ENCODE measurements at regions not wholly inside any gene's neighbourhood (a gene's known extent, or its start where the extent isn't known, plus 50 kb on each side); places are given as distances from the start of the nearest gene placed in this dataset.

DNA sequence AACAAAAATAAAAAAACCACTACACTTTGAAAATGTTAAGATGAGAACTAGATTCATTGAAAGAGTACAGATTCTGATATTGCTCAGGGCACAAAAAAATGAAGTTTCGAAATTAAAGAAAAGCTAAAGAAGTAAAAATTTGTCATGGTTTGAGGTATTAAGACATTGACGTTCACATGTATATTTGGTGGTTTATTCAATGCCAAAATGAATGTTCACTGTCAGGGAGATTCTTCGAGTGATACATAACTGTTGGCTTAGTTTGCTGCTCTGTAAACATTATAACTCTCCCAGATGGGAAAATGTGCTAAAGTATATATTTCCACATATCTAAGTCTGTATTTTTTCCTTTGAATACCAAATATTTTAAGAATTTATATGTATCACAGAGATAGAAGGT, 345.0 kb downstream of the SEMA3D start:
- no peak overlapping the region for H3K27ac ChIP-seq
- H3K27me3 ChIP-seq: no peaks in the 10 kb centered on the region
- H3K4me1 ChIP-seq: no peaks in the 10 kb centered on the region
- no peaks in the 10 kb centered on the region for H3K36me3 ChIP-seq
- no peak overlapping the region for H3K4me3 ChIP-seq
- H3K9me3 ChIP-seq: no peaks in the 10 kb centered on the region
- ATAC-seq (no peak), DNase-seq (no peak)
- TF ChIP-seq, protein P1, sequence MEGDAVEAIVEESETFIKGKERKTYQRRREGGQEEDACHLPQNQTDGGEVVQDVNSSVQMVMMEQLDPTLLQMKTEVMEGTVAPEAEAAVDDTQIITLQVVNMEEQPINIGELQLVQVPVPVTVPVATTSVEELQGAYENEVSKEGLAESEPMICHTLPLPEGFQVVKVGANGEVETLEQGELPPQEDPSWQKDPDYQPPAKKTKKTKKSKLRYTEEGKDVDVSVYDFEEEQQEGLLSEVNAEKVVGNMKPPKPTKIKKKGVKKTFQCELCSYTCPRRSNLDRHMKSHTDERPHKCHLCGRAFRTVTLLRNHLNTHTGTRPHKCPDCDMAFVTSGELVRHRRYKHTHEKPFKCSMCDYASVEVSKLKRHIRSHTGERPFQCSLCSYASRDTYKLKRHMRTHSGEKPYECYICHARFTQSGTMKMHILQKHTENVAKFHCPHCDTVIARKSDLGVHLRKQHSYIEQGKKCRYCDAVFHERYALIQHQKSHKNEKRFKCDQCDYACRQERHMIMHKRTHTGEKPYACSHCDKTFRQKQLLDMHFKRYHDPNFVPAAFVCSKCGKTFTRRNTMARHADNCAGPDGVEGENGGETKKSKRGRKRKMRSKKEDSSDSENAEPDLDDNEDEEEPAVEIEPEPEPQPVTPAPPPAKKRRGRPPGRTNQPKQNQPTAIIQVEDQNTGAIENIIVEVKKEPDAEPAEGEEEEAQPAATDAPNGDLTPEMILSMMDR (IDR thresholded peaks at IDR 0.05): no peak
- intact Hi-C loops (cut with DNase I): no loop called here

DNA sequence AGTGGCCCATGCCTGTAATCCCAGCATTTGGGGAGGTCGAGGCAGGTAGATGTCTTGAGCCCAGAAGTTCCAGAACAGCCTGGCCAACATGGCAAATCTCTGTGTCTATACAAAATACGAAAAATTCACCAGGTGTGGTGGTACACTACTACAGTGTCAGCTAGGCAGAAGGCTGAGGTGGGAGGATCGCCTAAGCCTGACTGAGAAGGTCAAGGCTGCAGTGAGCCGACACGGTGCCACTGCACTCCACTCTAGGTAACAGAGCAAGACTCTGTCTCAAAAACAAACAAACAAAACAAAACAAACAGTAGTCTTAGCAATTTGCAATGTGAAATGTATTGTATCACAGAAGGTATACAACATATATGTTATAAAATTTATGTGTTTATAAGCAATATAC, 348.0 kb downstream of the SEMA3D start:
- no peak for DNase-seq
- TF ChIP-seq, protein P1 (IDR thresholded peaks at IDR 0.05): no peak
- intact Hi-C loops (cut with DNase I): no loop called here

GRCh38 chr7:84837405-84837804, 349.5 kb downstream of the SEMA3D start:
- H3K36me3 ChIP-seq: no peaks in the 10 kb centered on the region
- TF ChIP-seq, protein P1 (IDR thresholded peaks at IDR 0.05): no peak
- ATAC-seq (no peak), DNase-seq (no peak)
- H3K27me3 ChIP-seq: no peaks in the 10 kb centered on the region
- H3K9me3 ChIP-seq: no peaks in the 10 kb centered on the region
- intact Hi-C loops (cut with DNase I): no loop called here
- no peak overlapping the region for H3K27ac ChIP-seq
- no peak overlapping the region for H3K4me3 ChIP-seq
- no peaks in the 10 kb centered on the region for H3K4me1 ChIP-seq

More for the DNA sequence above, 348.0 kb downstream of the SEMA3D start:
- H3K36me3 ChIP-seq: no peaks in the 10 kb centered on the region
- H3K9me3 ChIP-seq: no peaks in the 10 kb centered on the region
- H3K4me3 ChIP-seq: no peak overlapping the region
- no peak overlapping the region for H3K27ac ChIP-seq
- H3K27me3 ChIP-seq: no peaks in the 10 kb centered on the region
- no peak for ATAC-seq
- no peaks in the 10 kb centered on the region for H3K4me1 ChIP-seq

GRCh38 chr7:84829719-84830118, 357.1 kb downstream of the SEMA3D start:
- H3K36me3 ChIP-seq: no peaks in the 10 kb centered on the region
- H3K4me3 ChIP-seq: no peak overlapping the region
- TF ChIP-seq, protein P1 (IDR thresholded peaks at IDR 0.05): no peak
- no peak for DNase-seq
- no peaks in the 10 kb centered on the region for H3K27me3 ChIP-seq
- H3K4me1 ChIP-seq: no peaks in the 10 kb centered on the region
- H3K9me3 ChIP-seq: no peaks in the 10 kb centered on the region
- no peak overlapping the region for H3K27ac ChIP-seq
- intact Hi-C loops (cut with DNase I): no loop called here
- ATAC-seq: no peak

GRCh38 chr7:84824057-84824651, 362.7 kb downstream of the SEMA3D start:
- no peaks in the 10 kb centered on the region for H3K36me3 ChIP-seq
- TF ChIP-seq, protein P1 (IDR thresholded peaks at IDR 0.05): no peak
- intact Hi-C loops (cut with DNase I): no loop called here
- no peaks in the 10 kb centered on the region for H3K9me3 ChIP-seq
- ATAC-seq (no peak), DNase-seq (no peak)
- no peaks in the 10 kb centered on the region for H3K27me3 ChIP-seq
- H3K27ac ChIP-seq: no peak overlapping the region
- H3K4me3 ChIP-seq: no peak overlapping the region
- H3K4me1 ChIP-seq: no peaks in the 10 kb centered on the region
